HG03520 (cell line): ENCODE measurements at regions not wholly inside any gene's neighbourhood (a gene's known extent, or its start where the extent isn't known, plus 50 kb on each side); places are given as distances from the start of the nearest gene placed in this dataset.
"Not testable (repeated sequence)": the region's sequence is repeated elsewhere in the genome, so short reads cannot be mapped to it uniquely, and the experiment has no call there.

Source experiments
- ATAC-seq: cut with Tn5 transposase; IDR thresholded peaks from one replicate; pipeline ENCODE4 v1.9.1; 2021; ENCODE audit warnings: mild to moderate bottlenecking, moderate library complexity; ENCODE audit not compliant: unreplicated experiment

DNA sequence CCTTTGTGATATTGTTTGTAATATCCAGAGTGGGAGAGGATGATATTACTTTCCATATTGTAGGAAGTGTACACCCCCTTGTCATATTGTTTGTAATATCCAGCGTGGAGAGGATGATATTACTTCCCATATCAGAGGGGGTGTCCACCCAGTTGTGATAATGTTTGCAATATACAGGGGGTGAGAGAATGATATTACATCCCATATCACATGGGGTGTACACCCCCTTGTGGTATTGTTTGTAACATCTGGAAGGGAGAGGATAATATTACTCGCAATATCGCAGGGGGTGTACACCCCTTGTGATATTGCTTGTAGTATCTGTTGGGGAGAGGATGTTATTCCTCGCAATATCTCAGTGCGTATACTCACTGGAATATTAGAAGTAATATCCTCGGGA lies 61.5 kb downstream of the PRSS23 start:
- no peak for ATAC-seq

DNA sequence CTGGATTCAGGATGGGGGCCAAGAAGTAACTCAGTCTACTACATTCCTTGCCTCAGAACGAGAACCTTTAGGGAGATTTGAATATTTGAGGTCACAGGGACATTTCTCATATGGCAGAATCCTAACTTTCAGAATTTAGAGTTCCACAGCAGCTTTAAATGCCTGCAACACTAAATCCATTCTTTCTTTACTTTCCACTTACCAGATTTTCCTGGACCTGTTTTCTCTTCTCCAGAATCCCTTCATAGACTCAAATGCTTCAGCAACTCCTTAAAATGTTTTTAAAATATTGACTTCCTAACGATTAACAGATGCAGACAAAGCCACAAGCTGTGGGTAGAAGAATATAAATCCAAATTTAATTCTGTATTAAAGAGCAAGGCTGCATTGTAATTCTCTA lies 63.1 kb downstream of the PRSS23 start:
- no peak for ATAC-seq

DNA sequence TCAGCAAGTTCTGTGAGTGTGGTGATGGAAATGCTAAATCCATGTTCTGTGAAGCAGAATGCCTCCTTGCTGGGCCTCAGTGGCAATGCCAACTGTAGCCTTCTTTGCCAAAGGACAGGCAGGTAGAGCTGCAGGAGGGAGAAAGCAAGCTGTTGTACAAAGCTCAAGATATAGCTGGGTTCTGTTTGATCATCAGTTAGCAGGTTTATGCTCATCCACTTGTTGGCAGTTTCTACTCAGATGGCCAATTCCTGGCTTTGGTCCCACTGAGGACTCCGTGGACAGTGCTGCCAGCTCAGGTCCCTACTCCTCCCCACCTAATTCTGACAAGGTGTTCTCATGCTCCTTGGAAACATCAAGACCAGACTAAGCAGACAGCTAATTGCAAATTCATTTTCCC lies 65.1 kb downstream of the PRSS23 start:
- ATAC-seq, result no peak

DNA sequence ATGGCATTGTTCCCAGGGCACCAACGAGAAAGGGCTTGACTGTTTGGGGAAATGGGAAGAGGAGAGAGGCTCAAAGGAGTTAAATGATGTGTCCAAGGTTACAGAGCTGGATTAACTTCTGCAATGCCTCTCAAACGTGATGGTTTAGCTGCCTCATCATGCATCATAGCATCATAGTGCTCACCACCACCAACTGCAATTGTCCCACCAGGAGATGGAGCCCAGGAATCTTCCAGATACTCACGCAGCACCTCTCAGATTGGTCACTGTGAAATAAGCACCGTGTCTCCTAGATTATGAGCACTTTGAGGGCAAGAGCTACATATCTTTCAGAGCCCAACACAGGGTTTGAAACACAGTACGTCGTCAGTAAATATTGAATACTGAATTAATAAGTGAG lies 69.2 kb downstream of the PRSS23 start:
- ATAC-seq, result no peak

DNA sequence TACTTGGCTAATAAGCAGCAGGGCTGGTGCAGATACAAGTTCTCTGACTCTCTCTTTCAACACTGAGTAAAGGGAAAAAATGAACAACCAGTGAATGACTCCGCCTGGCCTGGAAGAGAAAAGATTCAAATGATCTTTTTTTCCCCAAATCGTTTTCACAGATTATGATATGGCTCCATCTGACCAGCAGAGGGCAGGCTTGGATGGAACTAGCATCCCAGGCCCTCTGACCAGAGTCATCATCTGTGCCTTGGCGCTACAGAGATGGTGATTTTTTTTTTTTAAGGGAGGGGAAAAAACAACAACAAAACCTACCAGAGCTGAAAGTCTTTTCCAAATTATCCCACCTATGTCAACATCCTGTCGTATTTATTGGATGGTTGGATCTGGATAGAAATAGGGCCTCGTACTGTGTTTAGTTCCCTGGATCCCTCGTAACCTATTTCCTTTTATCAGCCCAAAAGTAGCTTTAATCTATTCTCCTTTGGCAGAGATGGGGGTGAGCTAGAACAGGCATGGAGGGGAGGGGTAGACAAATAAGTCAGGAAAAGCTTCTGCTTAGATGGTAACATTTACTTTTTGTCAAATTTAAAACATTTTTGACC lies 69.7 kb downstream of the PRSS23 start:
- peak; percentile 85 for ATAC-seq

DNA sequence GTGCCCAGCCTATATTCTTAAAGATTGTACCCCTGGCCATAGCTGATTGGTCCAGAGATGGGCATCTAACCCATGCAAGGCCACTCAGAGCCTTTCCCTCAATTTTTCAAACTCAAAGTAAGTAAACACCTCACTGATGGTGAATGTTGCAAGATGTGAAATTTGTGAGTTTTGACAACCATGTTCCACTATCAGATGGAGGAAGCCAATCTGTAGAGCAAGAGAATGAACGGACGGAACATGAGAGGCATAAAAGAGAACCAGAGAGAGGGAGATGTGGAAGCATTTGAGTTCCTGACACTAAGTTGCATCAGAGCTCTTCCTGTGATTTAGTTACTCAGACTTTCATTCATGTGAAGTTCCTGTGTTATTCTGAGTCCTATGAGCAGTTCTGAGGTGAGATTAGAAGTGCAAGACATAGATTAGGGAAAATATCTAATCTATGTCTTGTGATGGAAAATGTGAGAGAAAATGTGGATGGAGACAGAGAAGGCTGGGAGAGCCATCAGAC lies 73.3 kb downstream of the PRSS23 start:
- no peak for ATAC-seq

DNA sequence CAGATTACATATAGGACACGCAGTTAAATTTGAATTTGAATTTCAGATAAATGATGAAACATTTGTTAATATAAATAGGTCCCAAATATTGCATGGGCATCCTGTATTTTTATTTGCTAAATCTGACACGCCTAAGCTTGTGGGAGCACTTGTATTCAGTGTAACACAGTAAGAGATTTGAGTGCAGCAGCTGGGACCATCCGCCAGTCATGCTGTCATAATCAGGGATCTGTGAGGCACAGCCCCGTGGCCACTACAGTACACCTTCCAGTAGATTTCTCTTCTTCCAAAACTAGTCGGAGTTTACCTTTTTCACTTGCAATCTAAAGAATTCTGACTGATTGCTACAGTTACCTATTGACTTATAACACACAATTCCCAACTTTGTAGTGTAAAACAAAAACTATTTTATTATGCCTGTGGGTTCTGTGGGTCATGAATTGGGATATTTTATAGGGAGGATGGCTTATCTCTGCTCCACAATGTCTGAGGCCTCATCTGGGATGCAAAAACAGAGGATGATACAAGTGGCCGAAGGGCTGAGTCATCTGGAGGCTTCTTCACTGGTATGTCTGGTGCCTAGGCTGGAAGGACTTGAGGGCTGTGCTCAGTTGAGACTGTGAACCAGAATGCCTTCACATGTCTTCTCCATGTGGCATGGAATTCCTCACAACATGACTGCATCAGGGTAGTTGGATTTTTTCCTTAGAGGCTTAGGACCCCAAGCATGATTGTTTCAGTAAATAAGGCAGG lies 74.1 kb downstream of the PRSS23 start:
- ATAC-seq, result no peak

DNA sequence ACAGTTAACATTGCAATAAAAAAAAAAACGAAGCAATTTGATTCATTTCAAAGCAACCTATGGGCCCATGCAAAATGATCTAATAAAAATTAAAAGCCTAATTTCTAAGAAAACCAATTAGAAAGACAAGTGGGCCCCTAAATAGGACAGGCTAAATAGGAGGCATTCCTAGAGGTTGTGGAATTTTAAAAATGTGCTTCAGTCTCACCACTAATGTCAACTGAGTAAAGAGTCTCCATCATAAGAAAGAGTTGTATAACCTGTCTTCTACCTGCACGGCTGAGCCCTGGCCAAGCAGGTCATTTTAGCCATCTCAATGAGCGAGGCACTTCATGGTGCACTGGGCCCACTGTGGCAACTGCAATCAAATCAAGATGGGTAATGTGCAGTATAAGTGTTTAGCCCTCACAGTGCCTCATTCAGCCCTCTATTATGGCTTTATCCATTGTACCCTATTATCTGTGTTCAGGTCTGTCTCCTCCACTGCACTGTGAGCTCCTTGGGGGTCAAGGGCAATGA lies 76.4 kb downstream of the PRSS23 start:
- ATAC-seq, result no peak

DNA sequence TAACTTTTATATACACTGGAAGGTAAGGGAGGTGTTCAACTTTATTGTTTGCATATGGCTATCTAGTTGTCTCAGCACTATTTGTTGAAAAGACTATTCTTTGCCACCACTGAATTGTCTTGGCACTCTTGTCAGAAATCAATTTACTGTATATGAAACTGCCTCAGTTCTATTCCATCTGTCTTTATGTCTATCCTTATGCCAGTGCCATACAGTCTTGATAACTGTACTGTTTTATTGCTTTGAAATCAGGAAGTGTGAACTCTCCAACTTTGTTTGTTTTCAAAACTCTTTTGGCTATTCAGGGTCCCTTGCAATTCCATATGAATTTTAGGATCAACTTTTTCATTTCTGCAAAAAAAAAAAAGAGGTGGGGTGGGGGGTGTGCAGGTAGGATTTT lies 77.2 kb downstream of the PRSS23 start:
- no peak for ATAC-seq

DNA sequence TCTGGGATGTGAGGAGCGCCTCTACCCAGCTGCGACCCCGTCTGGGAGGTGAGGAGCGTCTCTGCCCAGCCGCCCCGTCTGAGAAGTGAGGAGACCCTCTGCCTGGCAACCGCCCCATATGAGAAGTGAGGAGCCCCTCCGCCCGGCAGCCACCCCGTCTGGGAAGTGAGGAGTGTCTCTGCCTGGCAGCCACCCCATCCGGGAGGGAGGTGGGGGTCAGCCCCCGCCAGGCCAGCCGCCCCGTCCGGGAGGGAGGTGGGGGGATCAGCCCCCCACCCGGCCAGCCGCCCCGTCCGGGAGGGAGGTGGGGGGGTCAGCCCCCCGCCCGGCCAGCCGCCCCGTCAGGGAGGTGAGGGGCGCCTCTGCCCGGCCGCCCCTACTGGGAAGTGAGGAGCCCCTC lies 76.0 kb downstream of the FZD4 start:
- not testable (repeated sequence) for ATAC-seq

DNA sequence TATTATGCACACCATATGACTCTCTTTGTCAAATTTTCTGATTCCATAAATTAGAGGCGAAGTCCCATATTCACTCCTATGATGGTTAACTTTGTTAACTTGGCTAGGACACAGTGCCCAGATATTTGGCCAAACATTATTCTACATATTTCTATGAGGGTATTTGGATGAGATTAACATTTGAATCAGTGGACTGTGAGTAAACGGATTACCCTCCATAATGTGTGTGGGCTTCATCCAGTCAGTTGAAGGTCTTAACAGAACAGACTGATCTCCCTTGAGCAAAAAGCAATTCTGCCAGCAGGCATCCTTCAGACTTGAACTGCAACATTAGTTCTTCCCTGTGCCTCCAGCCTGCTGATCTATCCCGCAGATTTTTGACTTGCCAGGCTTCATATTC lies 69.9 kb downstream of the FZD4 start:
- no peak for ATAC-seq

DNA sequence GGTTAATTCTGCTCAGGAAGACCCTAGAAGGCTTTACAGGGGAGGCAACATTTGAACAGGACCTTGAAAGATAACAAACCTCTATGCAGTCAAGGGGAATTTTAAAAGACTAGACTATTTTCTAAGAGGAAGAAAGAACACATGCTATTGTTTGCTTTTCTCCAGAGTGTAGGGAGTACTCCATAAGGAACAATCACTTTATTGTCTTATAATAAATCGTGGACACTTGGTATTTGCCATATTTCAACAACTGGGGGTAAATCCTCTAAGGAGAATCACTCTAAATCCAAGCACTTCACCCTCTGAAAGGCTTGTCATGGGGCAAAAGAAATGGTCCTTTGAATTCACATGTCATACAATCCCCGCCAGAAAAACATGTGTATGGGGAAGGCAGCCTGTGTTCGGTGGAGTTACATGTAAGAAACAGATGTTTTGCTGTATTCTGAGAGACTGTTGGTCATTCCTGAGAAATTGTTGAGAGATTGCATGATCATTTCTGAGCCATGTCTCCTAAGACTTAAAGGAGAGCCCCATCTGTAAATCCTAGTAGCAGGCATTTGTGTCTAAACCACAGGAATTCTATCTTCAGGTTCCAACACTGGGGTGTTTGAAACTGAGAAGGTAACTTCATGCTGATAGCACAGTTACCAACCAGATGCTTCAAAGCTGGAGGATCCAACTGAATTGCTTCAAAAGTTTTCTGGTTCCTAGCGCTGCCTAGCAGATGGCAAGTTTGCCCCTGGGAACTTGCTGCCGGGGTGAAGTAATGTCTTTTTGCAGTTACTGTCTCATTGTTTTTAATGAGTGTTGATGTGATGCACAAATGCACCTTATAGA lies 66.8 kb downstream of the FZD4 start:
- ATAC-seq, result no peak

DNA sequence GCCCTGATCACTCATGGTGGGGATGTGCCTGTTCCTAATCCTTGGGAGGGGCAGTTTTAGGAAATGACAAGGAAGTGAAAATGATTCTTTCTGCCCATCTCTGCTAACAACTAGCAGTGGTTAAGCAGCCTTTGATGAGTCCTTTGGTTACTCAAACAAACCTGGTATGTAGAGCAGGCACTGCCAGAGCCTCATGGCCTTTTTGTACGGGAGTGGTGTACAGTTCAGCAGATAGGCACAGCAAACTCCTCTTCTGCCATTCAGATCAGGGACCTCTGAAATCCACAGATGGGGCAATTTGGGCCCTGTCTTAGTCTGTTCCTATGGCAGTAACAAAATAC lies 66.2 kb downstream of the FZD4 start:
- ATAC-seq, result no peak

DNA sequence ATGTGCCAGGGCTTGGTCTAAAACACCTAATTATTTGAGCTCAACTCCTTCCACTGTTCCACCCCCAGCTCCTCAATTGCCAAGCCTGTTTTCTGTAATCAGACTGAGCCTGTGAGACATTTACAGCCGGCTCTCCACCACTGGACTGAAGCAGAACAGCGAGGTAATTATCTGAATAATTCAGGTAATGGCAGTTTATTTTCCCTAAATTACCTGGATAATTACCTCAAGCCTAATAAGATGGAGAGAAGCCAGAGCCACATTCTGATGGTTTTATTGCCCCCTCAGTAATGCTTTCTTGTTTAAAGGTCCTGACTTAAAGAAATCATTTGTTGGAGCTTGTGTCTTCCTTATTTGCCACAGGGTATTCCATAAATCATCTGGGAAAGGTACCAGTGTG lies 64.2 kb downstream of the FZD4 start:
- ATAC-seq, result no peak

DNA sequence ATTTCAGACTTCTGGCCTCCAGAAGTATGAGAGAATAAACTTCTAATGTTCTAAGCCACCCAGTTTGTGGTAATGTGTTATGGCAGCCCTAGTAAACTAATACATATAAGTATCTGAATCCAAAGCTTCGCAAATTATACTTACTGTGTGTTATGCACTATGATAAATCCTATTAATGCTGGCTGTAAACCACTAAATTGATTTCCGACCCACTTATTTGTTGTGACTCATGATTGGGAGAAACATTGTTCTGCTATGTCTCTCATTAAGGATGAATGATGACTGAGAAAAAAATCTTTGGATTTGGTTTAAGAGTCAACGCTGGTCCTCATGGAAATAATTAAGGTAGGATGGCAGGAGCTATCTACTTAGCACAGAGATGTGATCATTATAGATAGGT lies 62.0 kb downstream of the FZD4 start:
- no peak for ATAC-seq
